A673 (cell line): ENCODE measurements at regions not wholly inside any gene's neighbourhood (a gene's known extent, or its start where the extent isn't known, plus 50 kb on each side); places are given as distances from the start of the nearest gene placed in this dataset.

Source experiments
- BruUV-seq: library from RNA; stranded (reverse); fragments of 400-500 nt; replicated peaks from 2 replicates; lab custom pipeline; 2021; lab: Mats Ljungman, UMichigan
- CTCF ChIA-PET: fragments of 300-600 bp; sonication (Branson Sonifier 250); formaldehyde crosslinking; loops from one replicate; lab custom pipeline; 2022; ENCODE audit warnings: antibody characterized with exemption; lab: Charles Lee
- POLR2A ChIA-PET: fragments of 300-600 bp; sonication (Branson Sonifier 250); formaldehyde crosslinking; loops from one replicate; lab custom pipeline; 2022; ENCODE audit warnings: antibody characterized with exemption; ENCODE audit not compliant: low non-redundant PET; lab: Charles Lee
- DNase-seq: peaks from one replicate; pipeline ENCODE4 v3.0.0-alpha.2; 2015; ENCODE audit warnings: low spot score
- H3K27ac ChIP-seq: fragments of 200-600 bp; sonication (generic); 2 replicates; pipeline ENCODE4 v1.5.1; 2016; ENCODE audit warnings: mixed run types, low read depth, mild to moderate bottlenecking, mixed read lengths, antibody characterized with exemption, low read length; ENCODE audit not compliant: poor library complexity, severe bottlenecking
- H3K27me3 ChIP-seq: fragments of 200-600 bp; sonication (generic); replicated peaks from 2 replicates; pipeline ENCODE4 v1.6.1; 2017; ENCODE audit warnings: mixed run types, low read depth, mild to moderate bottlenecking, mixed read lengths, antibody characterized with exemption, low read length; ENCODE audit not compliant: insufficient read depth, poor library complexity
- H3K36me3 ChIP-seq: fragments of 200-600 bp; sonication (generic); 2 replicates; pipeline ENCODE4 v1.6.1; 2016; ENCODE audit warnings: mixed run types, mild to moderate bottlenecking, mixed read lengths, antibody characterized with exemption, low read length; ENCODE audit not compliant: insufficient read depth, poor library complexity, severe bottlenecking
- H3K4me1 ChIP-seq: fragments of 200-600 bp; sonication (generic); 2 replicates; pipeline ENCODE4 v1.6.1; 2017; ENCODE audit warnings: mixed run types, mild to moderate bottlenecking, mixed read lengths, antibody characterized with exemption, low read length; ENCODE audit not compliant: insufficient read depth, poor library complexity, severe bottlenecking
- H3K4me3 ChIP-seq: fragments of 200-600 bp; sonication (generic); 2 replicates; pipeline ENCODE4 v1.5.1; 2016; ENCODE audit warnings: low read depth, mixed run types, mild to moderate bottlenecking, mixed read lengths, low read length; ENCODE audit not compliant: poor library complexity, severe bottlenecking
- H3K9me3 ChIP-seq: fragments of 200-600 bp; sonication (generic); 2 replicates; pipeline ENCODE4 v1.6.1; 2016; ENCODE audit warnings: mixed run types, low read depth, mild to moderate bottlenecking, mixed read lengths, antibody characterized with exemption, low read length; ENCODE audit not compliant: poor library complexity, severe bottlenecking
- EZH2 ChIP-seq: fragments of 200-600 bp; sonication (generic); IDR thresholded peaks from 2 replicates; pipeline ENCODE4 v1.6.1; 2017; ENCODE audit warnings: borderline replicate concordance, low read depth, mild to moderate bottlenecking, mixed read lengths, antibody characterized with exemption, low read length; ENCODE audit not compliant: poor library complexity, severe bottlenecking
- intact Hi-C: fragments of 100-400 bp; cut with micrococcal nuclease; formaldehyde crosslinking; loops from one replicate; pipeline ENCODE4 v1.10.0; 2022; ENCODE audit not compliant: unreplicated experiment
- TF ChIP-seq, protein P1 (sequence below): fragments of 300-800, 200-600 bp; sonication (generic); conservative IDR thresholded peaks from 2 replicates; pipeline ENCODE4 v1.5.1; 2017; ENCODE audit warnings: low read depth, mild to moderate bottlenecking, antibody characterized with exemption, low read length, moderate library complexity, mixed read lengths

DNA sequence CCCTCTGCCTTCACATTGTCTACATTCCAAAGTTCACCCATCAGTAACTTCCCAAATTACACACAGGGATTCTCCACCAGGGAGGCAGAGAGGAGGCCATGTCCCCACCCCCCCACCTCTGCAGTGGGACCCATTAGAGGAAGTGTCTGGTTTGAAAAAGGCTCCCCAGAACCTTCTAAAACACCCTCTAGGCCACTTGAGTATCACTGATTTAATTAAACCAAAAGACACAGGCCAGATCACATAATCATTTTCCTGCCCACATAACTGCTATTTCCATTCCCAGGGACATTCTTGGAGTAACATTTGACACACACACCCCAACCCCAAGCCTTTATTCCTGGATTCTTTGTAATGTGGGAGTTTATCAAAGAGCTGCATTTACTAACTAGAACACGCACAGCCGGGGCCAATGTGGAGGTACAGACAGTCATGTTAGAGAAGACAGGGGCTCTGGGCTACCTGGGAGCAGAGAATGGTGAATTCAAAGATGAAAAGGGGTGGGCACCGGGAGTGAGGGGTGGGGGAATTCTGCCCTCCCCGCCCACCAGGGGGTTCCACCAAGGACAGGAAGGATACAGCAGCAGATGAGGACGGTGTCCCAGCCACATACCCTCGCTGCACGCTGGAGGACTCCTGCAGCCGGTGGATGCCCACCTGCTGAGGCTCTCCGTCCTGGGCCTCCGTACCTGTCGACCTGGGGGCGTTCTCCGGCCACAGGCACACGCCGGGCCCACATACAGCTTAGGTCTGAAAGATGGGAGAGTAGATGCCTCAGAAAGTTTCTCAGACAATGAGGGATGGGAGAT lies 201.4 kb upstream of the CTNNB1 start:
- POLR2A ChIA-PET: no interaction called here

DNA sequence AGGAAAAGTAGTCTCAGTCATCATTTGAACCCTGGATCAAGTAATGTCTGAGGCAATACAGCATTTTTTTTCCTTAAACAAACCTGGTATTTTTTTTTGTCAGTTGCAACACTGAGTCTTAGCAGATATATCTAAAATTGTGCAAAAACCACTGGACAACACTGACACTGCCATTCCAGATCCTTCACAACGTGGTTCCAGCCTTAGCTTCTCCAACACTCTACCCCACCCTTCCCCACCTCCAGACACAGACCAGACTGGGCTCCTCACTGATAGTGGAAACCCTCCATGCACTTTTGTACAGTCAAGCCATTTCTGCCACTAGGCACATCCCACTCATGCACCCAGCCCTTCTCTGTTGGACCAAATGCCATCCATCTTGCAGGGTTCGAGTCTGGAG lies 199.6 kb upstream of the CTNNB1 start:
- Histone ChIP-seq H3K27ac (no peak overlapping the region), H3K36me3 (no peaks in the 10 kb centered on the region), H3K4me3 (no peak overlapping the region), H3K9me3 (no peaks in the 10 kb centered on the region), H3K27me3 (peaks cover 3% of the 10 kb centered on the region), H3K4me1 (no peaks in the 10 kb centered on the region)
- ChIA-PET CTCF (no interaction called here), POLR2A (no interaction called here)
- no TSS peak for BruUV-seq
- TF ChIP-seq, protein P1, sequence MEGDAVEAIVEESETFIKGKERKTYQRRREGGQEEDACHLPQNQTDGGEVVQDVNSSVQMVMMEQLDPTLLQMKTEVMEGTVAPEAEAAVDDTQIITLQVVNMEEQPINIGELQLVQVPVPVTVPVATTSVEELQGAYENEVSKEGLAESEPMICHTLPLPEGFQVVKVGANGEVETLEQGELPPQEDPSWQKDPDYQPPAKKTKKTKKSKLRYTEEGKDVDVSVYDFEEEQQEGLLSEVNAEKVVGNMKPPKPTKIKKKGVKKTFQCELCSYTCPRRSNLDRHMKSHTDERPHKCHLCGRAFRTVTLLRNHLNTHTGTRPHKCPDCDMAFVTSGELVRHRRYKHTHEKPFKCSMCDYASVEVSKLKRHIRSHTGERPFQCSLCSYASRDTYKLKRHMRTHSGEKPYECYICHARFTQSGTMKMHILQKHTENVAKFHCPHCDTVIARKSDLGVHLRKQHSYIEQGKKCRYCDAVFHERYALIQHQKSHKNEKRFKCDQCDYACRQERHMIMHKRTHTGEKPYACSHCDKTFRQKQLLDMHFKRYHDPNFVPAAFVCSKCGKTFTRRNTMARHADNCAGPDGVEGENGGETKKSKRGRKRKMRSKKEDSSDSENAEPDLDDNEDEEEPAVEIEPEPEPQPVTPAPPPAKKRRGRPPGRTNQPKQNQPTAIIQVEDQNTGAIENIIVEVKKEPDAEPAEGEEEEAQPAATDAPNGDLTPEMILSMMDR: no peak
- no peak for TF ChIP-seq EZH2
- intact Hi-C loops: no loop called here
- no peak for DNase-seq

More for the DNA sequence above, 201.4 kb upstream of the CTNNB1 start:
- intact Hi-C loops: no loop called here
- TF ChIP-seq, protein P1: no peak
- TF ChIP-seq EZH2: no peak
- no TSS peak for BruUV-seq
- no peak for DNase-seq
- Histone ChIP-seq H3K36me3 (no peaks in the 10 kb centered on the region), H3K4me3 (no peak overlapping the region), H3K9me3 (no peaks in the 10 kb centered on the region), H3K27me3 (no peaks in the 10 kb centered on the region), H3K4me1 (no peaks in the 10 kb centered on the region), H3K27ac (no peak overlapping the region)
- CTCF ChIA-PET: no interaction called here

DNA sequence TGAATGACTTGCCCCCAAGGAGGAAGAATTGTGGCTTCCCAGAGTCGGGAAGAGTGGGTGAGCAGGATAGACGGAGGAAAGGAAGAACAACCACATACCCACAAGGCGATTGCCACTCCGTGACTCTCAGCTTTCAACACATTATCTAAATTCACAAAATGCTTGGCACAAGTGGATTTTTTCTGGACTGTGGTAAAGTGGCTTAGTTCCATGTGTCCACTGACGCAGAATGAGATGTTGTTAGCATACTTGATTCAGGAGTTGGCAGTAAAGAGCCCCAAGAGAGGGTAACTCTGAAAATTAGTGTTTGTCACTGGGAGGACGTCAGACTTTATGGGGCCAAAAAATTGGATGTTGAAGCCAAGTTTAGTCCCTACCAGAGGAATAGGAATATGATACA lies 198.8 kb upstream of the CTNNB1 start:
- POLR2A ChIA-PET: no interaction called here
- Histone ChIP-seq H3K27ac (no peak overlapping the region), H3K36me3 (no peaks in the 10 kb centered on the region), H3K27me3 (peaks cover 3% of the 10 kb centered on the region), H3K4me1 (no peaks in the 10 kb centered on the region), H3K9me3 (no peaks in the 10 kb centered on the region), H3K4me3 (no peak overlapping the region)
- BruUV-seq: no TSS peak
- TF ChIP-seq, protein P1: no peak
- no peak for TF ChIP-seq EZH2
- DNase-seq: no peak
- intact Hi-C loops: no loop called here
- CTCF ChIA-PET: no interaction called here
